Hepatocyte (in vitro differentiated cells): ENCODE measurements at regions not wholly inside any gene's neighbourhood (a gene's known extent, or its start where the extent isn't known, plus 50 kb on each side); places are given as distances from the start of the nearest gene placed in this dataset.

Experiments used
- CTCF ChIP-seq: fragments of 200-600 bp; sonication (generic); IDR thresholded peaks from 2 replicates; pipeline ENCODE4 v1.5.1; 2016; ENCODE audit warnings: antibody characterized with exemption, mild to moderate bottlenecking; ENCODE audit not compliant: poor library complexity
- EZH2 ChIP-seq: fragments of 200-600 bp; sonication (generic); IDR thresholded peaks from 2 replicates; pipeline ENCODE4 v1.6.1; 2016; ENCODE audit warnings: antibody characterized with exemption, mild to moderate bottlenecking, borderline replicate concordance
- EZH2phosphoT487 ChIP-seq: fragments of 200-600 bp; sonication (generic); IDR thresholded peaks from one replicate; pipeline ENCODE4 v1.6.1; 2018; ENCODE audit warnings: antibody characterized with exemption, mild to moderate bottlenecking, low read depth, moderate library complexity; ENCODE audit not compliant: unreplicated experiment, severe bottlenecking

GRCh38 chr7:46522354-46522906 lies 601.4 kb upstream of the IGFBP3 start:
- TF ChIP-seq EZH2phosphoT487 (no peak), EZH2 (no peak), CTCF (no peak)
